BJ (cell line): ENCODE measurements at regions not wholly inside any gene's neighbourhood (a gene's known extent, or its start where the extent isn't known, plus 50 kb on each side); places are given as distances from the start of the nearest gene placed in this dataset.

Experiments used
- CTCF ChIA-PET: fragments of 350-600 bp; formaldehyde crosslinking; extraction: SDS; loops from one replicate; lab custom pipeline; 2021; ENCODE audit warnings: antibody characterized with exemption, inconsistent platforms; lab: Yijun Ruan, JAX
- POLR2A ChIA-PET: fragments of 300-600 bp; sonication (Branson Sonifier 250); formaldehyde crosslinking; extraction: SDS; loops from one replicate; lab custom pipeline; 2021; ENCODE audit warnings: antibody characterized with exemption; lab: Charles Lee
- DNase-seq: peaks from one replicate; pipeline ENCODE4 v3.0.0-alpha.2; 2011; ENCODE audit warnings: low read depth
- H3K27me3 ChIP-seq: 2 replicates; pipeline ENCODE4 v1.6.0; 2011; ENCODE audit warnings: low read length; ENCODE audit not compliant: control insufficient read depth, insufficient read depth
- H3K36me3 ChIP-seq: 2 replicates; pipeline ENCODE4 v1.5.1; 2011; ENCODE audit warnings: low read length; ENCODE audit not compliant: control insufficient read depth, insufficient read depth
- H3K4me3 ChIP-seq: 2 replicates; pipeline ENCODE4 v1.5.1; 2011; ENCODE audit warnings: low read depth, mild to moderate bottlenecking, control low read depth, low read length
- TF ChIP-seq, protein P1 (sequence below): IDR thresholded peaks from 2 replicates; pipeline ENCODE4 v1.5.1; 2011; ENCODE audit warnings: low read depth, mild to moderate bottlenecking, control low read depth, inconsistent platforms, low read length, moderate library complexity; ENCODE audit not compliant: insufficient read depth

DNA sequence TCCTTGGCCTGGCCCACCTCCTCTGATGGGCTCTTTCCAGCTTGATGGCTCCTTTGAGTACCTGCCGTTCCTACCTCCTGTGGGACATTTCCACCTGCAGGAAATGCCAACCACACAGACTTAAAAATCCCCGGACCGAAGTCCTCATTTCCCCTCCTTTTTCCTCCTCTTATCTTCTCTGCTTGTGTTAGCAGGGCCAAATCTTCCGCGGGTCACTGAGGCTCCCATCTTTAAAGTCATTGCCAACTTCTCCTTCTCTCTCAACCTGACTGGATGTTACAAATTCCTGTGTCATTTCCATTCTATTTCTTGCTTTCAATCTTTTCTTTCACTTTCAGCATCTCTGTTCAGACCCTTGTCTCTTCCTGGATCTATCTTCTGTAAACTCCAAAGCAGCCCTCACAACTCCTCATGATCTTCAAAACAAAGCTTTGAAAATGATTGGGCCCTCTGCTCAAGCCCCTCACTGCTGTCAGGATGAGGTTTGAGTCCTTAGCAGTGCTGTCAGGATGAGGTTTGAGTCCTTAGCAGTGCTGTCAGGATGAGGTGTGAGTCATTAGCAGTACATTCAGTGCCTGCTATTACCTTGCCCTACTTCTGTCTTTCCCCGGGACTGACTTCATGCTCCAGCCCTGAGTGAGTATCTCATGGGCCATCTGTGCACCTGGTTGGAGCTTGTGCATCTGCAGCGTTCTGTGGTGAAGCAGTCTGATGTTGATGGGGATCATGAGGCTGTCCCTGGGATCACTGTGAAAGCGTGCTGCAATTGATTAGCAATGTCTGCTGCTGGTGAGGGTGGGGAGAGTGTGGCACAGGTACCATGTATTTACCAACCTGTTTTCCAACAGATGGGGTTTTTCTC lies 100.1 kb downstream of the IRF8 start:
- peaks cover 24% of the 10 kb centered on the region for H3K27me3 ChIP-seq

DNA sequence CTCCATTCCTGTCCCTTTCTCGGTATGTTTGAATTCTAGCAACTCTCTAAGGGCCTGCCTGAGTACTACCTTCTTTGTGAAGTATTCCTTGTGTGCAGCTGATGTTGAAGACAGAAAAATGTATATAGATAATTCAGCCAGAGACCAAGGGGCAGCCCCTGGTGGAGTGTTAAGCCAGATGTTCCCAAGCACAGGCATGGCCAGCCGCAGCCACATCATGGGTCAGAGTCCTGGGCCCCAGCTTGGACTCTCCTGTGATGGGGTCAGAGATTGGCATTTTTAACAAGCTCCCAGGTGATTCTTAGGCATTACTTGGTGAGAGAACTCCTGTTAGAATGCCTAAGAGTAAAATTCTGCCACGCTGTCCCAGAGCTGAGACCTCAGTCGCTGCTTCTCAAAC lies 100.8 kb downstream of the IRF8 start:
- H3K4me3 ChIP-seq, result no peak overlapping the region
- peaks cover 22% of the 10 kb centered on the region for H3K27me3 ChIP-seq
- ChIA-PET POLR2A (interaction anchor here (0.7 kb wide), 1 partner anchor 17 kb away, joined by 3 read pairs; no protein-coding TSS in a partner anchor), CTCF (interaction anchor here (1.8 to 2.7 kb wide), 2 partner anchors 16 to 179 kb away, joined by 7 to 9 read pairs; no protein-coding TSS in a partner anchor)
- H3K36me3 ChIP-seq, result no peaks in the 10 kb centered on the region
- no peak for DNase-seq
- TF ChIP-seq, protein P1, sequence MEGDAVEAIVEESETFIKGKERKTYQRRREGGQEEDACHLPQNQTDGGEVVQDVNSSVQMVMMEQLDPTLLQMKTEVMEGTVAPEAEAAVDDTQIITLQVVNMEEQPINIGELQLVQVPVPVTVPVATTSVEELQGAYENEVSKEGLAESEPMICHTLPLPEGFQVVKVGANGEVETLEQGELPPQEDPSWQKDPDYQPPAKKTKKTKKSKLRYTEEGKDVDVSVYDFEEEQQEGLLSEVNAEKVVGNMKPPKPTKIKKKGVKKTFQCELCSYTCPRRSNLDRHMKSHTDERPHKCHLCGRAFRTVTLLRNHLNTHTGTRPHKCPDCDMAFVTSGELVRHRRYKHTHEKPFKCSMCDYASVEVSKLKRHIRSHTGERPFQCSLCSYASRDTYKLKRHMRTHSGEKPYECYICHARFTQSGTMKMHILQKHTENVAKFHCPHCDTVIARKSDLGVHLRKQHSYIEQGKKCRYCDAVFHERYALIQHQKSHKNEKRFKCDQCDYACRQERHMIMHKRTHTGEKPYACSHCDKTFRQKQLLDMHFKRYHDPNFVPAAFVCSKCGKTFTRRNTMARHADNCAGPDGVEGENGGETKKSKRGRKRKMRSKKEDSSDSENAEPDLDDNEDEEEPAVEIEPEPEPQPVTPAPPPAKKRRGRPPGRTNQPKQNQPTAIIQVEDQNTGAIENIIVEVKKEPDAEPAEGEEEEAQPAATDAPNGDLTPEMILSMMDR, result no peak

More for the DNA sequence above, 100.1 kb downstream of the IRF8 start:
- ChIA-PET POLR2A (interaction anchor here (0.7 kb wide), 1 partner anchor 17 kb away, joined by 3 read pairs; no protein-coding TSS in a partner anchor), CTCF (interaction anchor here (1.2 to 2.7 kb wide), 3 partner anchors 17 to 180 kb away, joined by 4 to 9 read pairs (median 7); no protein-coding TSS in a partner anchor)
- Histone ChIP-seq H3K4me3 (no peak overlapping the region), H3K36me3 (no peaks in the 10 kb centered on the region)
- TF ChIP-seq, protein P1, result no peak
- no peak for DNase-seq

DNA sequence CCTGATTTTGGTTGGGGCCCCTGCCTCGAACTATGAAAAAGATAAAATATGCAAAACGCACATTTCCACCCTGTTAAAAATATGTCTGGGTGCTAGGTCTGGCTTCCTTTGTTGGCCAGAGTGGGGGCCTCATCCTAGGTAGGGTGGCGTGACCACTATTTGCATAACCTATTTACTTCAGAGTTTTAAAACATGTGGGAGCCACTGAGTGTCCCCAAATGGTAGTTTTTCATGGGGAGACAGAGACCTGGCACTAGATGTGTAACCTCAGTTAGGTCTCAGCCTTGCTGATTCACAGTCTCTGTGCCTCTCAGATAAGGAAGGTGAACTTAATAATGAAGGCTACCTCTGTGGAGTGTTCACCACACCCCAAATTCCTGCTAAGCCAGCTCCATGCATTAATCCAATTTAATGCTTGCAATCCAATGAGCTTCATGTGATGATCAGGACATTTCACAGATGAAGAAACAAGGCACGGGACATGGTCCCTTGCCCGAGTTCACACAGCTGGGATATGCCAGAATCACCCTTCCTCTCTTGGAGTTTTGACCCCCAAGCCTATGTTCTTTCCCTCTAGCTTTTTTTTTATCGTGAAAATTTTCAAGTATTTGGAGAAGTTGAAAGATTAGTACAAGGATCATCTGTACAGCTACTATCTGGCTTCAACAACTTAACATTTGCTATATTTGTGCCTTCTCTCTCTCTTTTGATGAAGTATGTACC lies 103.4 kb downstream of the IRF8 start:
- no peak overlapping the region for H3K4me3 ChIP-seq
- ChIA-PET POLR2A (no interaction called here), CTCF (interaction anchor here (1.0 to 1.5 kb wide), 3 partner anchors 15 to 183 kb away, joined by 3 read pairs; no protein-coding TSS in a partner anchor)
- no peak for DNase-seq
- TF ChIP-seq, protein P1, result no peak
- H3K27me3 ChIP-seq, result peaks cover 9% of the 10 kb centered on the region
- no peaks in the 10 kb centered on the region for H3K36me3 ChIP-seq

DNA sequence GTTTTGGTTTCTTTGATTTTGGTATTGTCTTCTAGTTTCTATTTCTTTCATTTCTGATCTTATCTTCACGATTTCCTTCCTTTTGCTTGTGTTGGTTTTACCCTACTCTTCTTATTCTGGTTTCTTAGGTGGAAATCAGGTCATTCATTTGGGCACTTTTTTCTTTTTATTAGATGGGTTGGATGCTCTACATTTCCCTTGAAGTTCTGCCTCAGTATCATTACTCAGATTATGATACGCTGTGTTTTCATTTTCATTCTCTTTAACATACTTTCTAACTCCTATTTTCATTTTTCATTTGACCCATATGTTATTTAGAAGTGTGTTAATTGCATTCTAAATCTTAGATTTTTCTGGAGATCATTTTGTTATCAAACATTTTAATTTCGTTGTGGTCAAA lies 108.6 kb downstream of the IRF8 start:
- POLR2A ChIA-PET, result no interaction called here

More for the DNA sequence above, 108.6 kb downstream of the IRF8 start:
- DNase-seq, result no peak
- peaks cover 13% of the 10 kb centered on the region for H3K27me3 ChIP-seq
- no peaks in the 10 kb centered on the region for H3K36me3 ChIP-seq
- TF ChIP-seq, protein P1, result no peak
- H3K4me3 ChIP-seq, result no peak overlapping the region
- CTCF ChIA-PET, result no interaction called here
